K562 (cell line): ENCODE measurements at regions not wholly inside any gene's neighbourhood (a gene's known extent, or its start where the extent isn't known, plus 50 kb on each side); places are given as distances from the start of the nearest gene placed in this dataset.

Source experiments
- ARID2 ChIP-seq: fragments of 450-650 bp; IDR thresholded peaks from 2 replicates; pipeline ENCODE4 v1.6.1; 2017; ENCODE audit warnings: antibody characterized with exemption, mild to moderate bottlenecking
- EP300 ChIP-seq: IDR thresholded peaks from 2 replicates; pipeline ENCODE4 v1.6.1; 2012; ENCODE audit warnings: low read length, improper control_type of control experiment
- FIP1L1 ChIP-seq: fragments of 200-400 bp; formaldehyde crosslinking; IDR thresholded peaks from 2 replicates; pipeline ENCODE4 v1.6.1; 2018; ENCODE audit warnings: mild to moderate bottlenecking, low read depth, low read length; ENCODE audit not compliant: poor library complexity, severe bottlenecking
- FOXJ2 ChIP-seq: fragments of 200-800 bp; sonication (Bioruptor generic); IDR thresholded peaks from 2 replicates; pipeline ENCODE4 v1.6.1; 2016; ENCODE audit warnings: missing genetic modification characterization, missing compliant biosample characterization
- HDAC6 ChIP-seq: IDR thresholded peaks from 2 replicates; pipeline ENCODE4 v1.6.1; 2012; ENCODE audit warnings: low read depth, mild to moderate bottlenecking, control low read depth, inconsistent platforms, low read length, moderate library complexity
- MECOM ChIP-seq: fragments of 250-450 bp; sonication (Bioruptor Pico); IDR thresholded peaks from 2 replicates; pipeline ENCODE4 v1.8.0; 2022; ENCODE audit warnings: inconsistent platforms
- MYNN ChIP-seq, 2 experiments: sonication (generic); formaldehyde crosslinking in 1 of 2; IDR thresholded peaks; 2 replicates each; pipeline versions ENCODE4 v1.5.0 to v1.6.1; 2016 to 2020; ENCODE audit warnings: antibody characterized with exemption in 1 of 2, missing genetic modification reagents in 1 of 2
- NONO ChIP-seq, 2 experiments: fragments of 200-400 bp in 1 of 2; fragments of 450-650 bp in 1 of 2; formaldehyde crosslinking in 1 of 2; IDR thresholded peaks; 2 replicates each; pipeline ENCODE4 v1.6.1; 2017; ENCODE audit warnings: low read depth in 2 of 2, mild to moderate bottlenecking in 2 of 2, moderate library complexity in 2 of 2, low read length in 1 of 2
- POLR2AphosphoS5 ChIP-seq: IDR thresholded peaks from 2 replicates; pipeline ENCODE4 v1.6.1; 2011; ENCODE audit warnings: mild to moderate bottlenecking, low read depth, low read length, moderate library complexity; ENCODE audit not compliant: control insufficient read depth, insufficient read depth
- SMC3 ChIP-seq: conservative IDR thresholded peaks from 2 replicates; pipeline ENCODE4 v1.6.1; 2011; ENCODE audit warnings: low read depth, low read length, improper control_type of control experiment; ENCODE audit not compliant: insufficient read depth
- SOX6 ChIP-seq: fragments of 450-650 bp; IDR thresholded peaks from 2 replicates; pipeline ENCODE4 v1.6.1; 2014; ENCODE audit warnings: mild to moderate bottlenecking
- SRSF3 ChIP-seq: fragments of 200-400 bp; formaldehyde crosslinking; IDR thresholded peaks from 2 replicates; pipeline ENCODE4 v1.6.1; 2016; ENCODE audit warnings: mild to moderate bottlenecking, low read length, moderate library complexity; ENCODE audit not compliant: insufficient read depth
- ZNF175 ChIP-seq: fragments of 200-800 bp; sonication (Bioruptor generic); IDR thresholded peaks from 2 replicates; pipeline ENCODE4 v1.6.1; 2016; ENCODE audit warnings: low read depth, mild to moderate bottlenecking, missing genetic modification characterization, missing compliant biosample characterization
- ZNF239 ChIP-seq: fragments of 250-450 bp; sonication (Bioruptor Pico); IDR thresholded peaks from 2 replicates; pipeline ENCODE4 v1.4.0; 2020; ENCODE audit warnings: mild to moderate bottlenecking
- ZNF668 ChIP-seq: fragments of 250-450 bp; sonication (Bioruptor Pico); IDR thresholded peaks from 2 replicates; pipeline ENCODE4 v1.8.0; 2022; ENCODE audit warnings: mild to moderate bottlenecking, inconsistent platforms
- TF ChIP-seq, protein P1 (sequence below): sonication (generic); formaldehyde crosslinking; IDR thresholded peaks from 2 replicates; pipeline ENCODE4 v1.8.0; 2022; ENCODE audit warnings: missing genetic modification reagents, mild to moderate bottlenecking, moderate library complexity, borderline replicate concordance
- TF ChIP-seq, protein P2 (sequence below): fragments of 450-650 bp; formaldehyde crosslinking; conservative IDR thresholded peaks from 2 replicates; pipeline ENCODE4 v1.4.0; 2022; ENCODE audit warnings: mild to moderate bottlenecking, missing genetic modification characterization
- TF ChIP-seq, protein P3 (sequence below): fragments of 250-450 bp; sonication (Bioruptor Pico); IDR thresholded peaks from 2 replicates; pipeline ENCODE4 v1.5.0; 2021
- TF ChIP-seq, protein P4 (sequence below): fragments of 250-450 bp; sonication (Bioruptor Pico); IDR thresholded peaks from 2 replicates; pipeline ENCODE4 v1.9.0; 2021; ENCODE audit warnings: mild to moderate bottlenecking, inconsistent platforms
- TF ChIP-seq, protein P5 (sequence below): sonication (generic); formaldehyde crosslinking; IDR thresholded peaks from 2 replicates; pipeline ENCODE4 v1.9.0; 2022; ENCODE audit warnings: mild to moderate bottlenecking, missing genetic modification reagents
- TF ChIP-seq, protein P6 (sequence below): fragments of 250-450 bp; sonication (Bioruptor Pico); IDR thresholded peaks from 2 replicates; pipeline ENCODE4 v1.4.0; 2020

DNA sequence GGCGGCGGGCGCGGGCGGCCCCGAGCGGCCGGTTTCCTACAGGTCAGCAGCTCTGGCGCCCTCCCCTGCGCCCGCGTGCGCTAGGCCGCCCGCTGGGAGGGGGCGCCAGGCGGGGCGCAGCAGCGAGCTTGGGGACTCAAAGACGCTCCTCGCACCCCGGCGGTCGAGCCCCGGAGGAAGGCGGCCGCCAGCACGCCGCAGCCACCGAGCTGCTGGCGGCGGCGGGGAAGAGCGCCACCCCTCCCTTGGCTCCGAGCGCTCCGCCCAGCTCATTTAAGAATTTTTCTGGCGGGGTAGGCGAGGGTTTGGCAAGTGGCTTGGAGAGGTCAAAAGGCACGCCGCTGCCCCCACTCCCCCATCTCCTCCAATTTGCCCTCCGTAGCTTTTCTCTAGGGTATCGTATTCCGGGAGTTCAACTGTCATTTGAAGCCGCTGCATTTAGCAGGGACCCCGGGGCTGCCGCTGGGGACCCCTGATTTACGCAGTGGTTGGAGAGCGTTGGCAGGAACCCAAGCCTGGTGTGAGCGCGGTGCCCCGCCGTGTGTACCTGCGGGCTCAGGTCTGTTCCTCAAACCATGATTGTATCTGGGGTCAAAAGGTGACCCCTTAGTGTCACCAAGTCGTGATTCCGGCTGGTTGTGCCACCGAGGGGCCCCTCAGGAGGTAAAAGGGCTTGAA, 59.5 kb upstream of the GSE1 start (continued):
- TF ChIP-seq NONO (IDR thresholded peaks at IDR 0.05; ENCODE audit: low read depth in 2 of 2, low read length in 1 of 2) (peak in 1 of 2 experiments; percentile 69; a peak in 2 of 4 replicates), ZNF668 (CRISPR knock-in tag) (0 out of 2 replicates have a peak, but pooled peaks have one; percentile 55), MYNN (IDR thresholded peaks at IDR 0.05) (peak; percentile 12), MYNN (CRISPR knock-in tag; IDR thresholded peaks at IDR 0.05) (no peak), ZNF175 (CRISPR knock-in tag) (peak; percentile 92), ARID2 (no peak), HDAC6 (no peak), MECOM (CRISPR knock-in tag) (0 out of 2 replicates have a peak, but pooled peaks have one; percentile 4), SOX6 (peak; percentile 80), SRSF3 (0 out of 2 replicates have a peak, but pooled peaks have one; percentile 37), FOXJ2 (0 out of 2 replicates have a peak, but pooled peaks have one; percentile 45), POLR2AphosphoS5 (peak; percentile 40; the same call in 1 of the 2 replicates), FIP1L1 (peak; percentile 98), ZNF239 (CRISPR knock-in tag) (no peak), SMC3 (peak; percentile 36; the same call in 1 of the 2 replicates), EP300 (peak; percentile 31)
- TF ChIP-seq, protein P1, sequence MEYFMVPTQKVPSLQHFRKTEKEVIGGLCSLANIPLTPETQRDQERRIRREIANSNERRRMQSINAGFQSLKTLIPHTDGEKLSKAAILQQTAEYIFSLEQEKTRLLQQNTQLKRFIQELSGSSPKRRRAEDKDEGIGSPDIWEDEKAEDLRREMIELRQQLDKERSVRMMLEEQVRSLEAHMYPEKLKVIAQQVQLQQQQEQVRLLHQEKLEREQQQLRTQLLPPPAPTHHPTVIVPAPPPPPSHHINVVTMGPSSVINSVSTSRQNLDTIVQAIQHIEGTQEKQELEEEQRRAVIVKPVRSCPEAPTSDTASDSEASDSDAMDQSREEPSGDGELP (CRISPR knock-in tag): no peak; the same call in 1 of the 2 replicates
- TF ChIP-seq, protein P2, sequence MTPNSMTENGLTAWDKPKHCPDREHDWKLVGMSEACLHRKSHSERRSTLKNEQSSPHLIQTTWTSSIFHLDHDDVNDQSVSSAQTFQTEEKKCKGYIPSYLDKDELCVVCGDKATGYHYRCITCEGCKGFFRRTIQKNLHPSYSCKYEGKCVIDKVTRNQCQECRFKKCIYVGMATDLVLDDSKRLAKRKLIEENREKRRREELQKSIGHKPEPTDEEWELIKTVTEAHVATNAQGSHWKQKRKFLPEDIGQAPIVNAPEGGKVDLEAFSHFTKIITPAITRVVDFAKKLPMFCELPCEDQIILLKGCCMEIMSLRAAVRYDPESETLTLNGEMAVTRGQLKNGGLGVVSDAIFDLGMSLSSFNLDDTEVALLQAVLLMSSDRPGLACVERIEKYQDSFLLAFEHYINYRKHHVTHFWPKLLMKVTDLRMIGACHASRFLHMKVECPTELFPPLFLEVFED (CRISPR knock-in tag): no peak
- TF ChIP-seq, protein P3, sequence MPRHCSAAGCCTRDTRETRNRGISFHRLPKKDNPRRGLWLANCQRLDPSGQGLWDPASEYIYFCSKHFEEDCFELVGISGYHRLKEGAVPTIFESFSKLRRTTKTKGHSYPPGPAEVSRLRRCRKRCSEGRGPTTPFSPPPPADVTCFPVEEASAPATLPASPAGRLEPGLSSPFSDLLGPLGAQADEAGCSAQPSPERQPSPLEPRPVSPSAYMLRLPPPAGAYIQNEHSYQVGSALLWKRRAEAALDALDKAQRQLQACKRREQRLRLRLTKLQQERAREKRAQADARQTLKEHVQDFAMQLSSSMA (CRISPR knock-in tag): peak; percentile 89; the same call in 1 of the 2 replicates
- TF ChIP-seq, protein P4, sequence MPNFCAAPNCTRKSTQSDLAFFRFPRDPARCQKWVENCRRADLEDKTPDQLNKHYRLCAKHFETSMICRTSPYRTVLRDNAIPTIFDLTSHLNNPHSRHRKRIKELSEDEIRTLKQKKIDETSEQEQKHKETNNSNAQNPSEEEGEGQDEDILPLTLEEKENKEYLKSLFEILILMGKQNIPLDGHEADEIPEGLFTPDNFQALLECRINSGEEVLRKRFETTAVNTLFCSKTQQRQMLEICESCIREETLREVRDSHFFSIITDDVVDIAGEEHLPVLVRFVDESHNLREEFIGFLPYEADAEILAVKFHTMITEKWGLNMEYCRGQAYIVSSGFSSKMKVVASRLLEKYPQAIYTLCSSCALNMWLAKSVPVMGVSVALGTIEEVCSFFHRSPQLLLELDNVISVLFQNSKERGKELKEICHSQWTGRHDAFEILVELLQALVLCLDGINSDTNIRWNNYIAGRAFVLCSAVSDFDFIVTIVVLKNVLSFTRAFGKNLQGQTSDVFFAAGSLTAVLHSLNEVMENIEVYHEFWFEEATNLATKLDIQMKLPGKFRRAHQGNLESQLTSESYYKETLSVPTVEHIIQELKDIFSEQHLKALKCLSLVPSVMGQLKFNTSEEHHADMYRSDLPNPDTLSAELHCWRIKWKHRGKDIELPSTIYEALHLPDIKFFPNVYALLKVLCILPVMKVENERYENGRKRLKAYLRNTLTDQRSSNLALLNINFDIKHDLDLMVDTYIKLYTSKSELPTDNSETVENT (CRISPR knock-in tag): peak; percentile 92; the same call in 1 of the 2 replicates
- TF ChIP-seq, protein P5, sequence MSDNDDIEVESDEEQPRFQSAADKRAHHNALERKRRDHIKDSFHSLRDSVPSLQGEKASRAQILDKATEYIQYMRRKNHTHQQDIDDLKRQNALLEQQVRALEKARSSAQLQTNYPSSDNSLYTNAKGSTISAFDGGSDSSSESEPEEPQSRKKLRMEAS (CRISPR knock-in tag): peak; percentile 79
- TF ChIP-seq, protein P6, sequence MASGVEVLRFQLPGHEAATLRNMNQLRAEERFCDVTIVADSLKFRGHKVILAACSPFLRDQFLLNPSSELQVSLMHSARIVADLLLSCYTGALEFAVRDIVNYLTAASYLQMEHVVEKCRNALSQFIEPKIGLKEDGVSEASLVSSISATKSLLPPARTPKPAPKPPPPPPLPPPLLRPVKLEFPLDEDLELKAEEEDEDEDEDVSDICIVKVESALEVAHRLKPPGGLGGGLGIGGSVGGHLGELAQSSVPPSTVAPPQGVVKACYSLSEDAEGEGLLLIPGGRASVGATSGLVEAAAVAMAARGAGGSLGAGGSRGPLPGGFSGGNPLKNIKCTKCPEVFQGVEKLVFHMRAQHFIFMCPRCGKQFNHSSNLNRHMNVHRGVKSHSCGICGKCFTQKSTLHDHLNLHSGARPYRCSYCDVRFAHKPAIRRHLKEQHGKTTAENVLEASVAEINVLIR: no peak
